ENCODE measurements at regions not wholly inside any gene's neighbourhood (a gene's known extent, or its start where the extent isn't known, plus 50 kb on each side); places are given as distances from the start of the nearest gene placed in this dataset.

GRCh38 chr13:103406967-103407366 lies 340.8 kb upstream of the SLC10A2 start:
- no peaks in the 10 kb centered on the region for H3K4me1 ChIP-seq (ENCODE audit: control insufficient read depth in 1 of 2, insufficient read depth in 2 of 2, low read length in 2 of 2)
- intact Hi-C loops (cut with micrococcal nuclease), result no loop called here
- no peaks in the 10 kb centered on the region for H4K20me1 ChIP-seq (ENCODE audit: insufficient read depth)
- no peak overlapping the region for H3K4me3 ChIP-seq (replicated peaks in 1 of 2; ENCODE audit: low read depth in 1 of 2, low read length in 2 of 2)
- ATAC-seq, result no peak
- TF ChIP-seq ZBTB33 (IDR thresholded peaks at IDR 0.05; ENCODE audit: extremely low read depth, insufficient replicate concordance, low read length), result no peak
- no peak for TF ChIP-seq ZNF274 (IDR thresholded peaks at IDR 0.05; ENCODE audit: low read depth, low read length)
- no peak overlapping the region for H3K27ac ChIP-seq (ENCODE audit: low read depth, low read length)
- H2AFZ ChIP-seq (ENCODE audit: low read depth, low read length, poor library complexity, severe bottlenecking), result no peak overlapping the region
- ChIA-PET POLR2A (no interaction called here), CTCF (no interaction called here), RAD21 (ENCODE audit: low non-redundant PET in 1 of 2, low total read pairs in 2 of 2, uncharacterized antibody in 2 of 2, unreplicated experiment in 2 of 2) (no interaction called here)
- BruUV-seq (replicated peaks), result no TSS peak
- no peaks in the 10 kb centered on the region for H3K9me3 ChIP-seq (ENCODE audit: control insufficient read depth in 1 of 2, insufficient read depth in 1 of 2, low read depth in 1 of 2, low read length in 2 of 2)
- no peak overlapping the region for H3K9ac ChIP-seq (ENCODE audit: low read length)
- no peak for DNase-seq (ENCODE audit: low read depth, low spot score)
- H3K27me3 ChIP-seq (ENCODE audit: insufficient read depth, low read length), result no peaks in the 10 kb centered on the region
- no peaks in the 10 kb centered on the region for H3K79me2 ChIP-seq (ENCODE audit: insufficient read depth, low read length)
- H3K4me2 ChIP-seq (ENCODE audit: low read length), result no peak overlapping the region
- H3K36me3 ChIP-seq (ENCODE audit: control insufficient read depth in 1 of 2, insufficient read depth in 2 of 2, low read length in 2 of 2), result no peaks in the 10 kb centered on the region
- H3K9me2 ChIP-seq (ENCODE audit: insufficient read depth), result no peaks in the 10 kb centered on the region

GRCh38 chr13:103405297-103405696 lies 339.1 kb upstream of the SLC10A2 start:
- intact Hi-C loops (cut with micrococcal nuclease), result no loop called here
- no peak for ATAC-seq
- Histone ChIP-seq H3K27ac (ENCODE audit: low read depth, low read length) (no peak overlapping the region), H3K9me3 (ENCODE audit: control insufficient read depth in 1 of 2, insufficient read depth in 1 of 2, low read depth in 1 of 2, low read length in 2 of 2) (no peaks in the 10 kb centered on the region), H4K20me1 (ENCODE audit: insufficient read depth) (no peaks in the 10 kb centered on the region), H2AFZ (ENCODE audit: low read depth, low read length, poor library complexity, severe bottlenecking) (no peak overlapping the region), H3K27me3 (ENCODE audit: insufficient read depth, low read length) (no peaks in the 10 kb centered on the region), H3K36me3 (ENCODE audit: control insufficient read depth in 1 of 2, insufficient read depth in 2 of 2, low read length in 2 of 2) (no peaks in the 10 kb centered on the region), H3K79me2 (ENCODE audit: insufficient read depth, low read length) (no peaks in the 10 kb centered on the region), H3K9me2 (ENCODE audit: insufficient read depth) (no peaks in the 10 kb centered on the region), H3K4me3 (replicated peaks in 1 of 2; ENCODE audit: low read depth in 1 of 2, low read length in 2 of 2) (no peak overlapping the region), H3K4me2 (ENCODE audit: low read length) (no peak overlapping the region), H3K4me1 (ENCODE audit: control insufficient read depth in 1 of 2, insufficient read depth in 2 of 2, low read length in 2 of 2) (no peaks in the 10 kb centered on the region), H3K9ac (ENCODE audit: low read length) (no peak overlapping the region)
- POLR2A ChIA-PET, result no interaction called here
- RAD21 ChIA-PET (ENCODE audit: low non-redundant PET in 1 of 2, low total read pairs in 2 of 2, uncharacterized antibody in 2 of 2, unreplicated experiment in 2 of 2), result no interaction called here
- no peak for DNase-seq (ENCODE audit: low read depth, low spot score)
- BruUV-seq (replicated peaks), result no TSS peak
- CTCF ChIA-PET, result no interaction called here
- no peak for TF ChIP-seq YY1 (IDR thresholded peaks at IDR 0.05; ENCODE audit: extremely low read depth, insufficient replicate concordance, low read depth, low read length)
- TF ChIP-seq CTCF (IDR thresholded peaks at IDR 0.05 in 2 of 3, conservative IDR thresholded peaks at IDR 0.05 in 1 of 3; ENCODE audit: borderline replicate concordance in 1 of 3, insufficient read depth in 1 of 3, low read depth in 2 of 3, low read length in 2 of 3), result no peak
- no peak for TF ChIP-seq ELF1 (IDR thresholded peaks at IDR 0.05; ENCODE audit: borderline replicate concordance, low read depth)
- TF ChIP-seq CBX3 (IDR thresholded peaks at IDR 0.05; ENCODE audit: low read depth), result no peak
- no peak for TF ChIP-seq EZH2 (IDR thresholded peaks at IDR 0.05)

All from HCT116 (cell line).